Type B pancreatic cell (in vitro differentiated cells): ENCODE measurements at regions not wholly inside any gene's neighbourhood (a gene's known extent, or its start where the extent isn't known, plus 50 kb on each side); places are given as distances from the start of the nearest gene placed in this dataset.

ENCODE experiments used
- DNase-seq: peaks from one replicate; pipeline ENCODE4 v3.0.0; 2021; ENCODE audit warnings: mixed read lengths; ENCODE audit not compliant: unreplicated experiment; ENCODE audit errors: extremely low spot score
- H3K27ac Mint-ChIP-seq: 2 replicates; pipeline ENCODE4 v1.8.0; 2021; ENCODE audit warnings: mild to moderate bottlenecking, mixed read lengths
- H3K27me3 Mint-ChIP-seq: 2 replicates; pipeline ENCODE4 v1.8.0; 2021; ENCODE audit warnings: mixed read lengths
- H3K36me3 Mint-ChIP-seq: 2 replicates; pipeline ENCODE4 v1.8.0; 2021; ENCODE audit warnings: mixed read lengths
- H3K4me1 Mint-ChIP-seq: one replicate; pipeline ENCODE4 v1.8.0; 2021; ENCODE audit warnings: mixed read lengths; ENCODE audit not compliant: unreplicated experiment
- H3K4me3 Mint-ChIP-seq: 2 replicates; pipeline ENCODE4 v1.8.0; 2021; ENCODE audit warnings: mild to moderate bottlenecking, mixed read lengths
- H3K9me3 Mint-ChIP-seq: 2 replicates; pipeline ENCODE4 v1.8.0; 2021; ENCODE audit warnings: mixed read lengths
- TF ChIP-seq, protein P1 (sequence below): fragments of 200-600 bp; sonication (generic); conservative IDR thresholded peaks from 2 replicates; pipeline ENCODE4 v1.5.0; 2021; ENCODE audit warnings: antibody characterized with exemption, mild to moderate bottlenecking

DNA sequence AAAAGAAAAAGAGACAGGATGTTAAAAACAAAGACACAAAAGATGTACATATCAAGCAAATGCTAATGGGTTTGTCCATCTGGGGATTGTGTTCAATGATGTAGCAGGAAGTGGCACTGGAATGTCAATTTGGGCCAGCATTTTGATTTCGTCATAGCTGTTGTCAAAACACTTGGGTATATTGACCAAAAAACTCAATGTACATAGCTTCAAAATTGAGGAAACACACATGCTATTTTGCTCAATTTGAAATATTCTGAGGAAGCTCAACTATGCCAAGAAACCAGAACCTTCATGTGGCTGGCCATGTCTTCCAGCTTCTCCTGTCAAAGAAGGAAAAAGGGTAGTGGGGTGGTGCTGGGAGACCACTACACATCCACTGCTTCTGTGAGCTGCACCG lies 212.7 kb upstream of the GHITM start:
- no peak overlapping the region for H3K4me3 Mint-ChIP-seq

DNA sequence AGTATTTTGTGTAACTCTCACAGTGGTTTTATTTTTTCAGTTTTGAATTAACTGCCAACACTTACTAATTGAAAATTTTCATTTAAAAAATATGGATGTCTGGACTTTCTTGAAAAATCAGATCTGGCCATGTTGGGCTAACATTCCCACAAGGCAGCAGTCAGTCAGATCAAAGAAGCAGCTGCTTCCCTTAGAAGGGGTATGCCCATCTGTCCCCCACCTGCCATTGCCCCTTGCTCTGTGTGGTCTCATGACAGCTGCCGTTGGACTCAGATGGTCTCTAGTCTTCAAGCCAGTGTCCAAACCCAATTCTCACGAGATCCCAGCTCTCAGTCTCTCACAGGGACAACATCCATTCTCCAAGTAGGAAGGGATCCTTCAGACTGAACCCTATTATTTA lies 212.1 kb upstream of the GHITM start:
- Mint-ChIP-seq H3K4me3 (no peak overlapping the region), H3K9me3 (no peaks in the 10 kb centered on the region), H3K27ac (no peak overlapping the region), H3K27me3 (peaks cover 14% of the 10 kb centered on the region), H3K4me1 (no peaks in the 10 kb centered on the region), H3K36me3 (no peaks in the 10 kb centered on the region)
- no peak for DNase-seq
- TF ChIP-seq, protein P1, sequence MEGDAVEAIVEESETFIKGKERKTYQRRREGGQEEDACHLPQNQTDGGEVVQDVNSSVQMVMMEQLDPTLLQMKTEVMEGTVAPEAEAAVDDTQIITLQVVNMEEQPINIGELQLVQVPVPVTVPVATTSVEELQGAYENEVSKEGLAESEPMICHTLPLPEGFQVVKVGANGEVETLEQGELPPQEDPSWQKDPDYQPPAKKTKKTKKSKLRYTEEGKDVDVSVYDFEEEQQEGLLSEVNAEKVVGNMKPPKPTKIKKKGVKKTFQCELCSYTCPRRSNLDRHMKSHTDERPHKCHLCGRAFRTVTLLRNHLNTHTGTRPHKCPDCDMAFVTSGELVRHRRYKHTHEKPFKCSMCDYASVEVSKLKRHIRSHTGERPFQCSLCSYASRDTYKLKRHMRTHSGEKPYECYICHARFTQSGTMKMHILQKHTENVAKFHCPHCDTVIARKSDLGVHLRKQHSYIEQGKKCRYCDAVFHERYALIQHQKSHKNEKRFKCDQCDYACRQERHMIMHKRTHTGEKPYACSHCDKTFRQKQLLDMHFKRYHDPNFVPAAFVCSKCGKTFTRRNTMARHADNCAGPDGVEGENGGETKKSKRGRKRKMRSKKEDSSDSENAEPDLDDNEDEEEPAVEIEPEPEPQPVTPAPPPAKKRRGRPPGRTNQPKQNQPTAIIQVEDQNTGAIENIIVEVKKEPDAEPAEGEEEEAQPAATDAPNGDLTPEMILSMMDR: no peak

More for the DNA sequence above, 212.7 kb upstream of the GHITM start:
- TF ChIP-seq, protein P1: no peak
- H3K27me3 Mint-ChIP-seq: peaks cover 14% of the 10 kb centered on the region
- H3K9me3 Mint-ChIP-seq: no peaks in the 10 kb centered on the region
- no peaks in the 10 kb centered on the region for H3K4me1 Mint-ChIP-seq
- no peaks in the 10 kb centered on the region for H3K36me3 Mint-ChIP-seq
- H3K27ac Mint-ChIP-seq: no peak overlapping the region
- DNase-seq: no peak

DNA sequence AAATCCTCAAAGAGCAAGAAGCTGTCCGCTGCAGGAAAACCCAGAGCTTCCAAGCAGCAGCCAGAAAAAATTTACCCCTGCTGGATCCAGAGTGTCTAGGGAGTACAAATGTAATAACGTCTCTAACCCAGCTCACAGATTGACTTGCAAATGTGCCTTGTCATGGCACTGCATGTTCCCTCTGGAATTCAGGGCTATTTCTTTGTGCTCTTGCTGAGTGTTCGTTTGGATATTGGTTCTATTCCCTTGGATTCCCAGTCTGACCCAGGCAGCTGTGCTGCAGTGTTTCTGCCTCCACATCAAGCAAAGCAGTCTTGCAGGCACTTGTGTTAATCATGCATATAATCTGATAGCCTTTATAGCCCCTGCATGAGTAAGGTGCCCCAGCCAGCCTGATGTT lies 209.9 kb upstream of the GHITM start:
- TF ChIP-seq, protein P1: no peak
- Mint-ChIP-seq H3K4me3 (no peak overlapping the region), H3K9me3 (no peaks in the 10 kb centered on the region), H3K27ac (no peak overlapping the region), H3K27me3 (peaks cover 9% of the 10 kb centered on the region), H3K4me1 (no peaks in the 10 kb centered on the region), H3K36me3 (no peaks in the 10 kb centered on the region)
- no peak for DNase-seq

DNA sequence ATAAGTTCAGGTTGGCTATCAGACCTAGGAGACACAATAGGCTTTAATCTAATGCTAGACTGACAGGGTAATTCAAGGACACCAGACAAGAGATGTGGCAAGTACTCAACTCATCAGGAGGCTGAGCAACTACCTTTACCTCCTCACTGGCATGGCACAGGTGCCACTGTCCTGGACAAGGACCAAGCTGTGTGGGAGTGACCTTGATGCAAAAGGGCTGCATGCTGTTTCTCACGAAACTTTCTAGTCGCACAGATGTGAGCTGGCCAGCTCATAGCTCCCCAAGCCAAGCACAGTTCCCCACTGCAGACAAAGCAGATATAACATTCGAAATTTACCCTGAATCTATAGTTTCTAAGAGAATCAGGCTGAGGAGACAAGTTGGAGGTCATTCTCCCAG lies 207.6 kb upstream of the GHITM start:
- Mint-ChIP-seq H3K36me3 (no peaks in the 10 kb centered on the region), H3K9me3 (no peaks in the 10 kb centered on the region)

GRCh38 chr10:83932245-83932644 lies 207.1 kb upstream of the GHITM start:
- Mint-ChIP-seq H3K27ac (no peak overlapping the region), H3K36me3 (no peaks in the 10 kb centered on the region), H3K4me1 (no peaks in the 10 kb centered on the region), H3K9me3 (no peaks in the 10 kb centered on the region), H3K4me3 (no peak overlapping the region), H3K27me3 (peaks cover 9% of the 10 kb centered on the region)
- DNase-seq: no peak
- TF ChIP-seq, protein P1: no peak

More for the DNA sequence above, 207.6 kb upstream of the GHITM start:
- TF ChIP-seq, protein P1: no peak
- Mint-ChIP-seq H3K4me3 (no peak overlapping the region), H3K4me1 (no peaks in the 10 kb centered on the region), H3K27me3 (peaks cover 9% of the 10 kb centered on the region), H3K27ac (no peak overlapping the region)
- DNase-seq: no peak

- DNase-seq: no peak
- TF ChIP-seq, protein P1: no peak
- no peak overlapping the region for H3K4me3 Mint-ChIP-seq
- H3K9me3 Mint-ChIP-seq: no peaks in the 10 kb centered on the region
- peaks cover 4% of the 10 kb centered on the region for H3K27me3 Mint-ChIP-seq
- H3K4me1 Mint-ChIP-seq: no peaks in the 10 kb centered on the region
- no peaks in the 10 kb centered on the region for H3K36me3 Mint-ChIP-seq
- H3K27ac Mint-ChIP-seq: no peak overlapping the region
Measured at GRCh38 chr10:83934062-83934461, 205.2 kb upstream of the GHITM start.
